ENCODE measurements at regions not wholly inside any gene's neighbourhood (a gene's known extent, or its start where the extent isn't known, plus 50 kb on each side); places are given as distances from the start of the nearest gene placed in this dataset.

DNA sequence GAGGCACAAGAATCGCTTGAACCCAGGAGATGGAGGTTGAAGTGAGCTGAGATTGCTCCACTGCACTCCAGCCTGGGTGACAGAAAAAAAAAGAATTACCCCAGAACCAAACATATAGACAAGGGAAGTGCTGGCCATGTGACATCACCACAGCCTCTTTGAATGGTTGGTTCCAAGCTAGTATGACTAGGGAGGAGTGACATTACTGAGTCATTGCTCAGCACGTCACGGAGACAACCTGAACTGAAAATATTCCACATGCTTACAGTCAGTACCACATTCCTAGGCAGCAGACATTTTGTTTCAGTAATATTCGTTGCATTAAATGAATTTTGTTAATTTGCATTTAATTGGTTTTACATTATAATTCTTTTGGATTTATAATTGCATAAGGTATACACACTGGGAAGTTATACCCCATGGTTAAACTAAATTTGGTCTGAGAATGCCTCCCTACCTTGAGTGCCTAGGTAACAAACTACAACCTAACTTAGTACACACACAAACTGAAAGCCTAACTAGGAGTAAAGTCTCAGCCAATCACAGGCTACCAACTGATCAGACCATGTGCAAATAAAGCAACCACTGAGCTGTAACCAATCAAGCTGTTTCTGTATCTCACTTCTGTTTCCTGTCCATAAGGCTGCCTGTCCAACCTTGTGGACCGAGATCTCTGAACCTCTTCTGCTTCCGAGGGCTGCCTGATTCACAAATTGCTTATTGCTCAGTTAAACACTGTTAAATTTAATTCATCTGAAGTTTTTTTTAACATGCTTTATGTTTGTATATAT lies 164.4 kb downstream of the CAND1 start (continued):
- TF ChIP-seq, protein P1, sequence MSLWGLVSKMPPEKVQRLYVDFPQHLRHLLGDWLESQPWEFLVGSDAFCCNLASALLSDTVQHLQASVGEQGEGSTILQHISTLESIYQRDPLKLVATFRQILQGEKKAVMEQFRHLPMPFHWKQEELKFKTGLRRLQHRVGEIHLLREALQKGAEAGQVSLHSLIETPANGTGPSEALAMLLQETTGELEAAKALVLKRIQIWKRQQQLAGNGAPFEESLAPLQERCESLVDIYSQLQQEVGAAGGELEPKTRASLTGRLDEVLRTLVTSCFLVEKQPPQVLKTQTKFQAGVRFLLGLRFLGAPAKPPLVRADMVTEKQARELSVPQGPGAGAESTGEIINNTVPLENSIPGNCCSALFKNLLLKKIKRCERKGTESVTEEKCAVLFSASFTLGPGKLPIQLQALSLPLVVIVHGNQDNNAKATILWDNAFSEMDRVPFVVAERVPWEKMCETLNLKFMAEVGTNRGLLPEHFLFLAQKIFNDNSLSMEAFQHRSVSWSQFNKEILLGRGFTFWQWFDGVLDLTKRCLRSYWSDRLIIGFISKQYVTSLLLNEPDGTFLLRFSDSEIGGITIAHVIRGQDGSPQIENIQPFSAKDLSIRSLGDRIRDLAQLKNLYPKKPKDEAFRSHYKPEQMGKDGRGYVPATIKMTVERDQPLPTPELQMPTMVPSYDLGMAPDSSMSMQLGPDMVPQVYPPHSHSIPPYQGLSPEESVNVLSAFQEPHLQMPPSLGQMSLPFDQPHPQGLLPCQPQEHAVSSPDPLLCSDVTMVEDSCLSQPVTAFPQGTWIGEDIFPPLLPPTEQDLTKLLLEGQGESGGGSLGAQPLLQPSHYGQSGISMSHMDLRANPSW (CRISPR knock-in tag; IDR thresholded peaks at IDR 0.05) = no peak
- TF ChIP-seq CHD2 (IDR thresholded peaks at IDR 0.05; ENCODE audit: low read depth, low read length) (no peak), ZNF140 (CRISPR knock-in tag; IDR thresholded peaks at IDR 0.05) (no peak), NFATC3 (IDR thresholded peaks at IDR 0.05) (no peak), XRCC5 (IDR thresholded peaks at IDR 0.05; ENCODE audit: low read depth, low read length) (no peak)
- TF ChIP-seq, protein P2, sequence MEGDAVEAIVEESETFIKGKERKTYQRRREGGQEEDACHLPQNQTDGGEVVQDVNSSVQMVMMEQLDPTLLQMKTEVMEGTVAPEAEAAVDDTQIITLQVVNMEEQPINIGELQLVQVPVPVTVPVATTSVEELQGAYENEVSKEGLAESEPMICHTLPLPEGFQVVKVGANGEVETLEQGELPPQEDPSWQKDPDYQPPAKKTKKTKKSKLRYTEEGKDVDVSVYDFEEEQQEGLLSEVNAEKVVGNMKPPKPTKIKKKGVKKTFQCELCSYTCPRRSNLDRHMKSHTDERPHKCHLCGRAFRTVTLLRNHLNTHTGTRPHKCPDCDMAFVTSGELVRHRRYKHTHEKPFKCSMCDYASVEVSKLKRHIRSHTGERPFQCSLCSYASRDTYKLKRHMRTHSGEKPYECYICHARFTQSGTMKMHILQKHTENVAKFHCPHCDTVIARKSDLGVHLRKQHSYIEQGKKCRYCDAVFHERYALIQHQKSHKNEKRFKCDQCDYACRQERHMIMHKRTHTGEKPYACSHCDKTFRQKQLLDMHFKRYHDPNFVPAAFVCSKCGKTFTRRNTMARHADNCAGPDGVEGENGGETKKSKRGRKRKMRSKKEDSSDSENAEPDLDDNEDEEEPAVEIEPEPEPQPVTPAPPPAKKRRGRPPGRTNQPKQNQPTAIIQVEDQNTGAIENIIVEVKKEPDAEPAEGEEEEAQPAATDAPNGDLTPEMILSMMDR (IDR thresholded peaks at IDR 0.05 in 2 of 3, conservative IDR thresholded peaks at IDR 0.05 in 1 of 3; ENCODE audit: insufficient read depth in 2 of 3, low read depth in 1 of 3, low read length in 3 of 3) = no peak

All from K562 (cell line).